AG09319 (cell line): ENCODE measurements at regions not wholly inside any gene's neighbourhood (a gene's known extent, or its start where the extent isn't known, plus 50 kb on each side); places are given as distances from the start of the nearest gene placed in this dataset.

ENCODE experiments used
- DNase-seq: peaks from one replicate; pipeline ENCODE4 v3.0.0-alpha.2; 2010; ENCODE audit warnings: low read depth; ENCODE audit errors: extremely low read depth
- TF ChIP-seq, protein P1 (sequence below): IDR thresholded peaks from 2 replicates; pipeline ENCODE4 v1.5.1; 2011; ENCODE audit warnings: low read depth, mild to moderate bottlenecking, inconsistent platforms, low read length, moderate library complexity

DNA sequence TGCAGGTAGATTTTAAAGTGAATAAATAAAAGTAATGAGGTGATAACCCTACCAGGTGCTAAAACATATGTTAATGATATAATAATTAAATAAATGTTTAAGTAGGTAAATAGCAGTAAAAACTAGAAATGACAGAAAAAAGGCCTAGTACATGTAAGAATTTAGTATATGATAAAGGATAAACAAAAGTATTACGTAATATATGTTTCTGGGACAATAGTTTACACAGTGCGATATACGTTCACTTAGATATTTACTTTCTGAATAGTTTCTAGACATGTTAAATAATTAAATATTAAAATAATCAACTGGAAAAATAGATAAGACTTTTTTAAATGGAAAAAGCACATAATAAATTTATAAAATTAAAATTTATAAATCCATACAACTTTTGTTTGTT lies 340.9 kb downstream of the LIG4 start:
- DNase-seq, result no peak

DNA sequence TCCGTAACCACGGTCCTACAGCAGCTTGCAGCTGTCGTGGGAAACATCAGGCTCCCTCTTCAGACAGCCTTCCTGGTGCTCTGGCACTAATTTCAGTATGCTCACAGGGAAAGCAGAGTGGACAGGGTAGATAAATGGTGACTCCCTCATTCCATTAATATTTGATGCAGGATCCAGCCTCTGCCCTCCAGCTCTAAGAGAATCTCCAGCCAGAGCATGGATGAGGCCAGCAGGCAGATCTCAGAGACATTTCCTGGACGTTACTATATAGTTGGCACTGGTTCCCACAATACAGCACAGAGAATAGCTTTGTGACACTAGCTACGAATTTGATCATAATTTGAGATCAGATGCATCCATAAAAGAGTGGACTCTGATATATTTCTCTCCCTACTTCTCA lies 341.4 kb downstream of the LIG4 start:
- TF ChIP-seq, protein P1, sequence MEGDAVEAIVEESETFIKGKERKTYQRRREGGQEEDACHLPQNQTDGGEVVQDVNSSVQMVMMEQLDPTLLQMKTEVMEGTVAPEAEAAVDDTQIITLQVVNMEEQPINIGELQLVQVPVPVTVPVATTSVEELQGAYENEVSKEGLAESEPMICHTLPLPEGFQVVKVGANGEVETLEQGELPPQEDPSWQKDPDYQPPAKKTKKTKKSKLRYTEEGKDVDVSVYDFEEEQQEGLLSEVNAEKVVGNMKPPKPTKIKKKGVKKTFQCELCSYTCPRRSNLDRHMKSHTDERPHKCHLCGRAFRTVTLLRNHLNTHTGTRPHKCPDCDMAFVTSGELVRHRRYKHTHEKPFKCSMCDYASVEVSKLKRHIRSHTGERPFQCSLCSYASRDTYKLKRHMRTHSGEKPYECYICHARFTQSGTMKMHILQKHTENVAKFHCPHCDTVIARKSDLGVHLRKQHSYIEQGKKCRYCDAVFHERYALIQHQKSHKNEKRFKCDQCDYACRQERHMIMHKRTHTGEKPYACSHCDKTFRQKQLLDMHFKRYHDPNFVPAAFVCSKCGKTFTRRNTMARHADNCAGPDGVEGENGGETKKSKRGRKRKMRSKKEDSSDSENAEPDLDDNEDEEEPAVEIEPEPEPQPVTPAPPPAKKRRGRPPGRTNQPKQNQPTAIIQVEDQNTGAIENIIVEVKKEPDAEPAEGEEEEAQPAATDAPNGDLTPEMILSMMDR, result no peak

More for the DNA sequence above, 340.9 kb downstream of the LIG4 start:
- TF ChIP-seq, protein P1, result no peak

DNA sequence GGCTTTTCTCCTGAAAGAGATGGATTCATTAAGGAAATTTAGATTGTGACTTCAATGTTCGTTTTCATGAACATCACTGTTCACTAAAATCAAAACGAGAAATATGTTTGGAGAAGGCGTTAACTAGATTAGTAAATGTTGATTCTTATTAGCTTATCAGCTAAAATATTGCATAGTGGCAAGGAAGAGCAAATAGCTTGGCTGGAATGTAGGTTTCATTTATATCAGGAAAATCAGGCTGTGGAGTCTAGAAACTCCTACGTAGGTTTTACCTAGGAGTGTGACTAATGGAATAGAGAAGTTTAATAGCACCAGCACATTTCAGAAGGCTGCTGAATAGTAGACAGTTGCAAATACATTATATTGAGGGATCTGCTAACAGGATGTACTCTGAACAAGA lies 344.9 kb downstream of the LIG4 start:
- DNase-seq, result no peak
- TF ChIP-seq, protein P1, result no peak

More for the DNA sequence above, 341.4 kb downstream of the LIG4 start:
- no peak for DNase-seq

DNA sequence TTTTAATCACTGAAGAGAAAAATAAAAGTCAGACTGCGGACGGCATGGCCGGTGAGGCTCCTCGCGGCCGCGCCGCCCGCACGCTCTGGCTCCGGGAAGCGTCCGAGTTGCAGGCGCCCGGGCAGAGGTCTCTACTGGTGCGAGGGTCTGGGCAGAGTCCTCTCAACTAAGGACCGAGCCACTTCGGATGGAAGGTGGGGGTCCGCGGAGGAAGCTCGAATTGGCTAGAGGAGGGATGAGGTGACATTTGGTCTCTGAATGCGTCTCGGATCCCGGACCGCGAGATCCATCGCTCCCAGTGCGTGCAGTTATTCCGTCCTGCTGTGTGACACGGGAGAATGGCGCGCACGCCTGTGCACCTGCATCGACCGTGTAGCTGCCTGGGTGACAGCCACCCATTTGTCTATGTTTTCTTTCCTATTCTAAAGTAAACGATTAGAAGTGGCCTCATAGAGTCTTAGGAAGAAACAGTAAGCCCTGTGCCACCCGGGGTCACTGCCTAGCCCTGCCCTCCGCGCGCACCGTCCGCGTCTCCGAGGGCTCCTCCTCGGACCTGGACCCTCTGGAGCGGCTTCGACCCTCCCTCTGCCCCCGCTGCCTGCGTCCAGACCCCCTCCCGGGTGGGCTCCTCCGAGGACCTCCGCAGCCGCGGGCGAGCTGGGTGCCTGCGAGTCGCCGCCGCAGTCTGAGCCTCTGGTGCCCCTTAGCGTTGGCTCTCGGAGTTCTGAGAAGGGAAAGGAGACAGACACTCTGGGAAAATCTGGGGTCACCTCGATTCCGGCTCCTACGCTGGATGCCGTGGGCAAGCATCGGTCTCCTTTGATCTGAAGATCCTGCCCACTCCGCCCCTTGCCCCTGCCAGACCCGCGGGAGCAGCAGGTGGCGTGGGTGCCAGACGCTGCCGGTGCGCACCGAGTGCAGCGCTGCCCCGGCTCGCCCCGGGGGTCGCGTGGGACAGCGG lies 347.4 kb downstream of the LIG4 start:
- TF ChIP-seq, protein P1, result peak; percentile 57
- no peak for DNase-seq

DNA sequence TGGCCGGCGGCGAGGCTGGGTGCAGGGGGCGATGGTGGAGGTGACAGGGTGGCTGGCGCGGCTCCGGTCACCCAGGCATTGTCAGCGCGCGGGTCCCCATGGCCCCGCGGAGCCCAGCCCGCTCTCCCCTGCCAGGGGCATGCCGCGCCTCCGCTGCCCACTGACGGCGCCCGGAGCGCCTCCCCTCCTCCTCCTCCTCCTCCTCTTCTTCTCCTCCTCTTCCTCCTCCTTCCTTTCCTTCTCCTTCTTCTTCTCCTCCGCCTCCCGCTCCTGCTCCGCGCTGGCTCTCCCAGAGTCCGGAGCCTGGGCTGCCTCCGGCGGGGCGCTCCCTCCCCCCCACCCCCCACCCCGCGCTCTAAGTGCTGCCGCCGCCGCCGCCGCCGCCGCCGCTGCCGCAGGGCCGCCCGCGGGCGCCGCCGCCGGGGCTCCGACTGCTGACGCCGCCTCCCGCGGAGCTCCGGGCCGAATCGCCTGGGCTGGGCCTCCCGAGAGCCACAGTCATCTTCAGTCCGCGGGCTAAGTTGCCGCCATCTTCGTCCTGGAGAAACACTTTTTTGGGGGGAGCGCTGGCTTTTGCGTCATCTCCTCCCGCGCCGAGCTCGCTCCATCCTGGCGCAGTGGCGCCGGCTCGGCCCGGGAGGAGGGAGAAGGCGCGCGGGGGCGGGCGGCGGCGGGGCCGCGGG lies 348.3 kb downstream of the LIG4 start:
- no peak for DNase-seq

DNA sequence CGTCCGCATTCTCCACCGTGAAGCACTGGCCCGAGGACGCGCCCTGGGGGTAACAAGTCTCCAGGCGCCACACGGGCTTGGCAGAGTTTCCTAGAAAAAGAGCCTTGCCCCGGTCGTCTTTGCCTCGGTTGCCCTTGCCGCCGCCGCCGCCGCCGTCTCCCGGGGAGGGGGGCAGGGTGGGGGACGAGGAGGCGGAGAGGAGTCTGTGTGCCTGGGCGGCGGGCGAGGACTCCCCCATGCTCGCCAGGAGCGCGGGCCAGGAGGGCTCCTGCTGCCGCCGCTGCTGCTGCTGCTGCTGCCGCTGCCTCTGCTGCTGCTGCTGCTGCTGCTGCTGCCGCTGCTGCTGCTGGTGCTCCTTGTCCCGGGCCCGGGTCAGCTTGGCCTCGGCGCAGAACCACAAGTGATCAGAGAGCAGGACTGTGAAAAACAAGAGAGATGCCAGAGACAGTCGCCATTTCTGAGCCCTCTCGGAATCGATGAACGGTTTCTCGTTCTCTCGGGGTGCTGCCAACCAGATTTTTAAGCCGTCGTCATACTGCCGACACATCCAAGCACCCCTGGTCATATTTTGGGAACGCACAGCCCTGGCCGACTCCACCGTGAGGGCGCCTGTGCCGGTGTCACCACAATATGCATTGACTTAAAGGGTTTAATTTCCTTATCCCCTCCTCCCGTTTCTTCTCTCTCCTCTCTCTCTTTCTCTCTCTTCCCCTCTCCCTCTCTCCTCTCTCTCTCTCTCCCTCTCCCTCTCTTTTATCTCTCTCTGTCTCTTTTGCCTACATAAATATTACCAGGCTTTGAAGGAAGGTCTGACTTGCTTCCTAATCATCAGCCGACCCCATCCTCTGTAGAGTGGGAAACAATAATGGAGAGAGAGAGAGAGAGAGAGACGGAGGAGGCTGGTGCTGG lies 349.1 kb downstream of the LIG4 start:
- TF ChIP-seq, protein P1, result no peak
- DNase-seq, result no peak

More for the DNA sequence above, 348.3 kb downstream of the LIG4 start:
- TF ChIP-seq, protein P1, result no peak
